A549 (cell line): ENCODE measurements at regions not wholly inside any gene's neighbourhood (a gene's known extent, or its start where the extent isn't known, plus 50 kb on each side); places are given as distances from the start of the nearest gene placed in this dataset.

Source experiments
- CHD2 ChIP-seq: fragments of 150-350 bp; IDR thresholded peaks from 2 replicates; pipeline ENCODE4 v1.6.1; 2014; ENCODE audit warnings: low read length; ENCODE audit not compliant: partially characterized antibody
- JUNB ChIP-seq: fragments of >200 bp; sonication (Bioruptor Twin); formaldehyde crosslinking; IDR thresholded peaks from 2 replicates; pipeline ENCODE4 v1.6.1; 2016
- POLR2A ChIP-seq: IDR thresholded peaks from 2 replicates; pipeline ENCODE4 v1.6.1; 2012; ENCODE audit warnings: mild to moderate bottlenecking, low read length

DNA sequence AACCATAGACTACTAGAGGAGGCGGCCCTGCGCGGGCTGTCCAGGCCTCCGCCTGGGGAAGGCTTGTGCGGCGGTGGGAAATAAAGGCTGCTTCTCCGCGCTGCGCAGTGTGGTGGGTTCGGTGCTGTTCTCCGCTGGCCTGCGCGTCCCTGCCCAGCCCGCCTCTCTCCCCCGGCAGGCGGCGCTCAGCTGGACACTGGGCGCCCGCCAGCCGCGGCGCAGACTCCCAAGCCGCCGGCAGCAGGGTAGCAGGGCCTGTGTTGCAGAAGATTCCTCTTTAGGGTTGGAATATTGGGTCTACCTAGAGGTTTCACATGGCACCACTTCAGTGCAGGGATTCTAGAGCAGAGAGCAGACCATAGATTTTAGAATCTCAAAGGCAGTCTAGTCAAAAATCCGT, 66.1 kb upstream of the ZPBP start:
- TF ChIP-seq CHD2 (no peak), POLR2A (no peak), JUNB (no peak)
